HepG2 (cell line): ENCODE measurements at regions not wholly inside any gene's neighbourhood (a gene's known extent, or its start where the extent isn't known, plus 50 kb on each side); places are given as distances from the start of the nearest gene placed in this dataset.

Experiments
- ARNTL ChIP-seq: sonication (generic); formaldehyde crosslinking; IDR thresholded peaks from 2 replicates; pipeline ENCODE4 v1.4.0; 2020; ENCODE audit warnings: mild to moderate bottlenecking, missing genetic modification reagents
- ATF7 ChIP-seq, 2 experiments: fragments of 450-650 bp in 1 of 2; sonication (generic) in 1 of 2; formaldehyde crosslinking in 1 of 2; IDR thresholded peaks; 2 replicates each; pipeline versions ENCODE4 v1.4.0 to v1.6.1; 2016 to 2020; ENCODE audit warnings: antibody characterized with exemption in 1 of 2, mild to moderate bottlenecking in 1 of 2, missing genetic modification reagents in 1 of 2
- CENPX ChIP-seq: sonication (generic); formaldehyde crosslinking; IDR thresholded peaks from 2 replicates; pipeline ENCODE4 v1.9.0; 2021; ENCODE audit warnings: mild to moderate bottlenecking, missing genetic modification reagents, moderate library complexity
- HMG20A ChIP-seq: IDR thresholded peaks from 2 replicates; pipeline ENCODE4 v1.6.1; 2016; ENCODE audit warnings: borderline replicate concordance
- IRX3 ChIP-seq: sonication (generic); formaldehyde crosslinking; IDR thresholded peaks from 2 replicates; pipeline ENCODE4 v1.8.1; 2023; ENCODE audit warnings: mild to moderate bottlenecking, low read depth, missing genetic modification reagents, borderline replicate concordance
- MATR3 ChIP-seq: sonication (generic); formaldehyde crosslinking; IDR thresholded peaks from 2 replicates; pipeline ENCODE4 v1.4.0; 2020; ENCODE audit warnings: missing genetic modification reagents
- THYN1 ChIP-seq: sonication (generic); formaldehyde crosslinking; IDR thresholded peaks from 2 replicates; pipeline ENCODE4 v1.8.1; 2023; ENCODE audit warnings: low read depth, mild to moderate bottlenecking, moderate library complexity, missing genetic modification reagents, borderline replicate concordance
- TF ChIP-seq, protein P1 (sequence below): sonication (generic); formaldehyde crosslinking; IDR thresholded peaks from 2 replicates; pipeline ENCODE4 v1.4.0; 2020; ENCODE audit warnings: missing genetic modification reagents
- TF ChIP-seq, protein P2 (sequence below): sonication (generic); formaldehyde crosslinking; IDR thresholded peaks from 2 replicates; pipeline ENCODE4 v1.5.0; 2020; ENCODE audit warnings: missing genetic modification reagents
- TF ChIP-seq, protein P3 (sequence below): sonication (generic); formaldehyde crosslinking; IDR thresholded peaks from 2 replicates; pipeline ENCODE4 v1.9.0; 2021; ENCODE audit warnings: missing genetic modification reagents, mild to moderate bottlenecking, borderline replicate concordance
- TF ChIP-seq, protein P4 (sequence below): sonication (generic); formaldehyde crosslinking; IDR thresholded peaks from 2 replicates; pipeline ENCODE4 v1.5.1; 2020; ENCODE audit warnings: missing genetic modification reagents, mild to moderate bottlenecking, borderline replicate concordance
- TF ChIP-seq, protein P5 (sequence below): sonication (generic); formaldehyde crosslinking; IDR thresholded peaks from 2 replicates; pipeline ENCODE4 v1.5.0; 2020; ENCODE audit warnings: missing genetic modification reagents
- TF ChIP-seq, protein P6 (sequence below): sonication (generic); formaldehyde crosslinking; IDR thresholded peaks from 2 replicates; pipeline ENCODE4 v1.4.0; 2020; ENCODE audit warnings: low read depth, missing genetic modification reagents

DNA sequence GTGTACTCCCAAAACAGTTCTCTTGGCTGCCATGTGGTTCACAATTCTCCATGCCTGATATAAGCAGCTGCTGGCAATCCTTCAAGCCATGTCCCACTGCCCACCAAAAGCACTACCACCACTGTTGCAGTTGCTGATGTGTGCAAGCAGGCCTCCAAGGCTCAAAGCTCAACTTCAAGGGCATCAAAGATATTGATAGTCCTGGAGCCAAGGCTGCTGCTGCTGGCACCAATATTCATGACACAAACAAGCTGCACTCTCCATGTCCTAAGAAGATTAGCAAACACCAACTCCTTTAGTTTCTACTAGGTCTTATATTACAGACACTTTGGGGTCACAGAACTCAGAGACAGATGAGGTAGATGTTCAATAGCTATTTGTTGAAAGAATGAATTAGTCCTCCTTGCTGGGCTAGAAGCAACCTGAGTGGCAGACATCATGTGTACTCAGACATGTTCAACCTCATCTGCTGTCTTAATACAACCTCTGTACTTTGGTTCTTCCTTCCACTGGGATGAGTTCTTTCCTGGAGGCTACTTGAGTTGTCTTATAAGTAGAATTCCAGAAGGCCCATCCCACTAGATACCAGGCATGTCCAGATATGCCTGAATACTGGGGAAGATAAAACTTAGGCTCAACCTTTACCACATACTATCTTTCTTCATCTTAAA, 104.5 kb upstream of the UGP2 start (continued):
- TF ChIP-seq, protein P1, sequence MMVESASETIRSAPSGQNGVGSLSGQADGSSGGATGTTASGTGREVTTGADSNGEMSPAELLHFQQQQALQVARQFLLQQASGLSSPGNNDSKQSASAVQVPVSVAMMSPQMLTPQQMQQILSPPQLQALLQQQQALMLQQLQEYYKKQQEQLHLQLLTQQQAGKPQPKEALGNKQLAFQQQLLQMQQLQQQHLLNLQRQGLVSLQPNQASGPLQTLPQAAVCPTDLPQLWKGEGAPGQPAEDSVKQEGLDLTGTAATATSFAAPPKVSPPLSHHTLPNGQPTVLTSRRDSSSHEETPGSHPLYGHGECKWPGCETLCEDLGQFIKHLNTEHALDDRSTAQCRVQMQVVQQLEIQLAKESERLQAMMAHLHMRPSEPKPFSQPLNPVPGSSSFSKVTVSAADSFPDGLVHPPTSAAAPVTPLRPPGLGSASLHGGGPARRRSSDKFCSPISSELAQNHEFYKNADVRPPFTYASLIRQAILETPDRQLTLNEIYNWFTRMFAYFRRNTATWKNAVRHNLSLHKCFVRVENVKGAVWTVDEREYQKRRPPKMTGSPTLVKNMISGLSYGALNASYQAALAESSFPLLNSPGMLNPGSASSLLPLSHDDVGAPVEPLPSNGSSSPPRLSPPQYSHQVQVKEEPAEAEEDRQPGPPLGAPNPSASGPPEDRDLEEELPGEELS (CRISPR knock-in tag): peak; percentile 60
- TF ChIP-seq ARNTL (CRISPR knock-in tag) (peak; percentile 62; the same call in 1 of the 2 replicates), MATR3 (no peak), THYN1 (CRISPR knock-in tag) (no peak), CENPX (CRISPR knock-in tag) (no peak), IRX3 (CRISPR knock-in tag) (no peak), HMG20A (CRISPR knock-in tag) (peak; percentile 95), ATF7 (IDR thresholded peaks at IDR 0.05) (no peak), ATF7 (CRISPR knock-in tag; IDR thresholded peaks at IDR 0.05) (no peak)
- TF ChIP-seq, protein P2, sequence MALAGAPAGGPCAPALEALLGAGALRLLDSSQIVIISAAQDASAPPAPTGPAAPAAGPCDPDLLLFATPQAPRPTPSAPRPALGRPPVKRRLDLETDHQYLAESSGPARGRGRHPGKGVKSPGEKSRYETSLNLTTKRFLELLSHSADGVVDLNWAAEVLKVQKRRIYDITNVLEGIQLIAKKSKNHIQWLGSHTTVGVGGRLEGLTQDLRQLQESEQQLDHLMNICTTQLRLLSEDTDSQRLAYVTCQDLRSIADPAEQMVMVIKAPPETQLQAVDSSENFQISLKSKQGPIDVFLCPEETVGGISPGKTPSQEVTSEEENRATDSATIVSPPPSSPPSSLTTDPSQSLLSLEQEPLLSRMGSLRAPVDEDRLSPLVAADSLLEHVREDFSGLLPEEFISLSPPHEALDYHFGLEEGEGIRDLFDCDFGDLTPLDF (CRISPR knock-in tag): no peak
- TF ChIP-seq, protein P3, sequence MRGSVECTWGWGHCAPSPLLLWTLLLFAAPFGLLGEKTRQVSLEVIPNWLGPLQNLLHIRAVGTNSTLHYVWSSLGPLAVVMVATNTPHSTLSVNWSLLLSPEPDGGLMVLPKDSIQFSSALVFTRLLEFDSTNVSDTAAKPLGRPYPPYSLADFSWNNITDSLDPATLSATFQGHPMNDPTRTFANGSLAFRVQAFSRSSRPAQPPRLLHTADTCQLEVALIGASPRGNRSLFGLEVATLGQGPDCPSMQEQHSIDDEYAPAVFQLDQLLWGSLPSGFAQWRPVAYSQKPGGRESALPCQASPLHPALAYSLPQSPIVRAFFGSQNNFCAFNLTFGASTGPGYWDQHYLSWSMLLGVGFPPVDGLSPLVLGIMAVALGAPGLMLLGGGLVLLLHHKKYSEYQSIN (CRISPR knock-in tag): no peak; the same call in 1 of the 2 replicates
- TF ChIP-seq, protein P4, sequence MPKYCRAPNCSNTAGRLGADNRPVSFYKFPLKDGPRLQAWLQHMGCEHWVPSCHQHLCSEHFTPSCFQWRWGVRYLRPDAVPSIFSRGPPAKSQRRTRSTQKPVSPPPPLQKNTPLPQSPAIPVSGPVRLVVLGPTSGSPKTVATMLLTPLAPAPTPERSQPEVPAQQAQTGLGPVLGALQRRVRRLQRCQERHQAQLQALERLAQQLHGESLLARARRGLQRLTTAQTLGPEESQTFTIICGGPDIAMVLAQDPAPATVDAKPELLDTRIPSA (CRISPR knock-in tag): no peak
- TF ChIP-seq, protein P5, sequence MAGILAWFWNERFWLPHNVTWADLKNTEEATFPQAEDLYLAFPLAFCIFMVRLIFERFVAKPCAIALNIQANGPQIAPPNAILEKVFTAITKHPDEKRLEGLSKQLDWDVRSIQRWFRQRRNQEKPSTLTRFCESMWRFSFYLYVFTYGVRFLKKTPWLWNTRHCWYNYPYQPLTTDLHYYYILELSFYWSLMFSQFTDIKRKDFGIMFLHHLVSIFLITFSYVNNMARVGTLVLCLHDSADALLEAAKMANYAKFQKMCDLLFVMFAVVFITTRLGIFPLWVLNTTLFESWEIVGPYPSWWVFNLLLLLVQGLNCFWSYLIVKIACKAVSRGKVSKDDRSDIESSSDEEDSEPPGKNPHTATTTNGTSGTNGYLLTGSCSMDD (CRISPR knock-in tag): no peak
- TF ChIP-seq, protein P6, sequence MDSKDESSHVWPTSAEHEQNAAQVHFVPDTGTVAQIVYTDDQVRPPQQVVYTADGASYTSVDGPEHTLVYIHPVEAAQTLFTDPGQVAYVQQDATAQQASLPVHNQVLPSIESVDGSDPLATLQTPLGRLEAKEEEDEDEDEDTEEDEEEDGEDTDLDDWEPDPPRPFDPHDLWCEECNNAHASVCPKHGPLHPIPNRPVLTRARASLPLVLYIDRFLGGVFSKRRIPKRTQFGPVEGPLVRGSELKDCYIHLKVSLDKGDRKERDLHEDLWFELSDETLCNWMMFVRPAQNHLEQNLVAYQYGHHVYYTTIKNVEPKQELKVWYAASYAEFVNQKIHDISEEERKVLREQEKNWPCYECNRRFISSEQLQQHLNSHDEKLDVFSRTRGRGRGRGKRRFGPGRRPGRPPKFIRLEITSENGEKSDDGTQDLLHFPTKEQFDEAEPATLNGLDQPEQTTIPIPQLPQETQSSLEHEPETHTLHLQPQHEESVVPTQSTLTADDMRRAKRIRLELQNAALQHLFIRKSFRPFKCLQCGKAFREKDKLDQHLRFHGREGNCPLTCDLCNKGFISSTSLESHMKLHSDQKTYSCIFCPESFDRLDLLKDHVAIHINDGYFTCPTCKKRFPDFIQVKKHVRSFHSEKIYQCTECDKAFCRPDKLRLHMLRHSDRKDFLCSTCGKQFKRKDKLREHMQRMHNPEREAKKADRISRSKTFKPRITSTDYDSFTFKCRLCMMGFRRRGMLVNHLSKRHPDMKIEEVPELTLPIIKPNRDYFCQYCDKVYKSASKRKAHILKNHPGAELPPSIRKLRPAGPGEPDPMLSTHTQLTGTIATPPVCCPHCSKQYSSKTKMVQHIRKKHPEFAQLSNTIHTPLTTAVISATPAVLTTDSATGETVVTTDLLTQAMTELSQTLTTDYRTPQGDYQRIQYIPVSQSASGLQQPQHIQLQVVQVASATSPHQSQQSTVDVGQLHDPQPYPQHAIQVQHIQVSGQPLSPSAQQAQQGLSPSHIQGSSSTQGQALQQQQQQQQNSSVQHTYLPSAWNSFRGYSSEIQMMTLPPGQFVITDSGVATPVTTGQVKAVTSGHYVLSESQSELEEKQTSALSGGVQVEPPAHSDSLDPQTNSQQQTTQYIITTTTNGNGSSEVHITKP (CRISPR knock-in tag): no peak; the same call in 1 of the 2 replicates
